NCI-H774 (cell line): ENCODE measurements at regions not wholly inside any gene's neighbourhood (a gene's known extent, or its start where the extent isn't known, plus 50 kb on each side); places are given as distances from the start of the nearest gene placed in this dataset.
"Not testable (repeated sequence)": the region's sequence is repeated elsewhere in the genome, so short reads cannot be mapped to it uniquely, and the experiment has no call there.

Experiments
- DNase-seq: peaks from one replicate; lab custom pipeline; 2025; lab: John Stamatoyannopoulos, UW

GRCh38 chr5:118552146-118552545 lies 436.2 kb downstream of the DTWD2 start:
- no peak for DNase-seq

GRCh38 chr5:118551716-118552115 lies 436.6 kb downstream of the DTWD2 start:
- DNase-seq = no peak

GRCh38 chr5:118551031-118551430 lies 437.3 kb downstream of the DTWD2 start:
- DNase-seq = no peak

- DNase-seq = no peak
These were observed 439.3 kb downstream of the DTWD2 start for GRCh38 chr5:118548761-118549720.

GRCh38 chr5:118545470-118545869 lies 442.9 kb downstream of the DTWD2 start:
- no peak for DNase-seq

- DNase-seq = no peak
These were observed 443.4 kb downstream of the DTWD2 start for GRCh38 chr5:118544887-118545449.

GRCh38 chr5:118533923-118534322 lies 454.4 kb downstream of the DTWD2 start:
- DNase-seq = no peak

- no peak for DNase-seq
These were observed 455.2 kb downstream of the DTWD2 start for GRCh38 chr5:118533156-118533555.

- DNase-seq = no peak
These were observed 457.1 kb downstream of the DTWD2 start for GRCh38 chr5:118531276-118531675.

GRCh38 chr5:118529361-118530144 lies 458.8 kb downstream of the DTWD2 start:
- DNase-seq = no peak

- DNase-seq = no peak
These were observed 465.7 kb downstream of the DTWD2 start for GRCh38 chr5:118522626-118523025.

- no peak for DNase-seq
These were observed 467.5 kb downstream of the DTWD2 start for GRCh38 chr5:118520771-118521415.

GRCh38 chr5:118519466-118519865 lies 468.9 kb downstream of the DTWD2 start:
- no peak for DNase-seq

- DNase-seq = no peak
These were observed 469.6 kb downstream of the DTWD2 start for GRCh38 chr5:118518720-118519119.

GRCh38 chr5:118511846-118512245 lies 476.5 kb downstream of the DTWD2 start:
- DNase-seq = no peak

GRCh38 chr5:118506217-118506852 lies 482.0 kb downstream of the DTWD2 start:
- DNase-seq = no peak

- DNase-seq = not testable (repeated sequence)
These were observed 486.1 kb downstream of the DTWD2 start for GRCh38 chr5:118502232-118502631.

GRCh38 chr5:118491351-118491750 lies 497.0 kb downstream of the DTWD2 start:
- no peak for DNase-seq

GRCh38 chr5:118486647-118487225 lies 501.6 kb downstream of the DTWD2 start:
- DNase-seq = no peak

- no peak for DNase-seq
These were observed 509.1 kb downstream of the DTWD2 start for GRCh38 chr5:118479285-118479684.

GRCh38 chr5:118478852-118479251 lies 509.5 kb downstream of the DTWD2 start:
- DNase-seq = no peak
